ENCODE measurements at regions not wholly inside any gene's neighbourhood (a gene's known extent, or its start where the extent isn't known, plus 50 kb on each side); places are given as distances from the start of the nearest gene placed in this dataset.

DNA sequence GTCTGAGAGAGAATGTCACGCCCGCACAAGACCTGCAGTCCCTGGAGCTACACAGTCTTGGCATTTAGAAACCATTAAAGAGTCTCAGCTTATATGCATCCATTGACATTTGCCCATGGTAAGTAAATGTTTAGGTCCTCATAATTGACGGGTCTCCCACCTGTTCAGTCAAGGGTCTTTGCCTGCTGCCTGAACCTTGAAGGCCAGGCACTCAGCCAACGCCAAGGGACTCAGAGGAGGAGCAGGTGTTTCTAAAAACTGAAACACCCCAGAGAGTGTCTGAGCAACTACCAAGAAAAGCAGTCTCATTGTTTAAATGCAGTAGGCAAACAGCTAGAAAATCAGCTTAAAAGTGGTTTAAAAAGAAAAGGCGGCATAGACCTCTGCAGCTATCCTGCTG is 264.7 kb upstream of the AKR1E2 start:
- 92 to 94% methylated on average over 5 of the region's 5 CpGs for WGBS, 2 donors
- Histone ChIP-seq H3K36me3 (no peaks in the 10 kb centered on the region), H3K4me1 (no peaks in the 10 kb centered on the region), H3K27ac (no peak overlapping the region), H3K9me3 (no peaks in the 10 kb centered on the region), H3K27me3 (no peaks in the 10 kb centered on the region), H3K4me3 (no peak overlapping the region)
- intact Hi-C loops (cut with DNase I), result no loop called here
- DNase-seq, result no peak
- TF ChIP-seq POLR2A (IDR thresholded peaks at IDR 0.05) (no peak), EP300 (IDR thresholded peaks at IDR 0.05) (no peak), CTCF (IDR thresholded peaks at IDR 0.05) (no peak), POLR2AphosphoS5 (IDR thresholded peaks at IDR 0.05) (no peak)

- intact Hi-C loops (cut with DNase I), result no loop called here
Observed at GRCh38 chr10:4557469-4557868, 268.5 kb upstream of the AKR1E2 start.

GRCh38 chr10:4556527-4556926 is 269.5 kb upstream of the AKR1E2 start:
- Histone ChIP-seq H3K27ac (no peak overlapping the region), H3K27me3 (no peaks in the 10 kb centered on the region), H3K4me1 (no peaks in the 10 kb centered on the region), H3K36me3 (no peaks in the 10 kb centered on the region), H3K9me3 (no peaks in the 10 kb centered on the region), H3K4me3 (no peak overlapping the region)
- DNase-seq, result no peak
- TF ChIP-seq EP300 (IDR thresholded peaks at IDR 0.05) (no peak), POLR2A (IDR thresholded peaks at IDR 0.05) (no peak), CTCF (IDR thresholded peaks at IDR 0.05) (no peak), POLR2AphosphoS5 (IDR thresholded peaks at IDR 0.05) (no peak)
- intact Hi-C loops (cut with DNase I), result no loop called here

More at GRCh38 chr10:4557469-4557868, 268.5 kb upstream of the AKR1E2 start:
- TF ChIP-seq CTCF (IDR thresholded peaks at IDR 0.05) (no peak), POLR2AphosphoS5 (IDR thresholded peaks at IDR 0.05) (no peak), POLR2A (IDR thresholded peaks at IDR 0.05) (no peak), EP300 (IDR thresholded peaks at IDR 0.05) (no peak)
- Histone ChIP-seq H3K4me1 (no peaks in the 10 kb centered on the region), H3K9me3 (no peaks in the 10 kb centered on the region), H3K36me3 (no peaks in the 10 kb centered on the region), H3K4me3 (no peak overlapping the region), H3K27ac (no peak overlapping the region), H3K27me3 (no peaks in the 10 kb centered on the region)
- WGBS, 2 donors, result 69 to 91% methylated on average over 13 of the region's 13 CpGs
- no peak for DNase-seq

- 83 to 86% methylated on average over 3 of the region's 3 CpGs for WGBS, 2 donors
- Histone ChIP-seq H3K4me1 (no peaks in the 10 kb centered on the region), H3K27ac (no peak overlapping the region), H3K4me3 (no peak overlapping the region), H3K36me3 (no peaks in the 10 kb centered on the region), H3K9me3 (no peaks in the 10 kb centered on the region), H3K27me3 (no peaks in the 10 kb centered on the region)
- DNase-seq, result no peak
- intact Hi-C loops (cut with DNase I), result no loop called here
- TF ChIP-seq EP300 (IDR thresholded peaks at IDR 0.05) (no peak), POLR2AphosphoS5 (IDR thresholded peaks at IDR 0.05) (no peak), POLR2A (IDR thresholded peaks at IDR 0.05) (no peak), CTCF (IDR thresholded peaks at IDR 0.05) (no peak)
Observed at GRCh38 chr10:4555920-4556319, 270.1 kb upstream of the AKR1E2 start.

DNA sequence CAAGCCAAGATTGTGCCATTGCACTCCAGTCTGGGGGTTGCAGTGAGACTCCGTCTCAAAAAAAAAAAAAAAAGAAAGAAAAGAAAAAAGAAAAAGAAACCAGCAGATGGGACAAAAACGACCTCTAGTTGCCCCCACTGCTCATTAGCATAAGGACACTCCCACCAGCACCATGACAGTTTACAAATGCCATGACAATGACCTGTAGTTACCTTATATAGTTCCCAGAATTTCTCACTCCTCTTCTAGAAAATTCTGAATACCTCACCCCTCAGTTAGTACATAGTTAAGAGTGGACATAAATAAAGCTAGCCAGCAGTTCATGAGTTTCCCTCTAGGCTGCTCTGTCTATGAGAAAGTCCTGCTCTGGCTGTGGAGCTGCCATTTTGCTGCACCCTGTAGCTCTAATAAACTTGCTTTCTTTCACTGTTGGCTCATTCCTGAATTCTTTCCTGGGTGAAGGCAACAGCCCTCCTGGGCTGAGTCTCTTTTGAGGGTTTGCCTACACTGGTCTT is 276.8 kb upstream of the AKR1E2 start:
- Histone ChIP-seq H3K4me1 (peaks cover 0 to 10% (median 8%) of the 10 kb centered on the region in 4 donors), H3K27ac (no peak overlapping the region), H3K27me3 (no peaks in the 10 kb centered on the region), H3K4me3 (no peak overlapping the region), H3K9me3 (no peaks in the 10 kb centered on the region), H3K36me3 (no peaks in the 10 kb centered on the region)
- intact Hi-C loops (cut with DNase I), result no loop called here
- 77 to 81% methylated on average over 2 of the region's 2 CpGs for WGBS, 2 donors
- TF ChIP-seq POLR2AphosphoS5 (IDR thresholded peaks at IDR 0.05) (no peak), CTCF (IDR thresholded peaks at IDR 0.05) (no peak), POLR2A (IDR thresholded peaks at IDR 0.05) (no peak), EP300 (IDR thresholded peaks at IDR 0.05) (no peak)
- no peak for DNase-seq

All from sigmoid colon (tissue), 6 donors.